ENCODE measurements at regions not wholly inside any gene's neighbourhood (a gene's known extent, or its start where the extent isn't known, plus 50 kb on each side); places are given as distances from the start of the nearest gene placed in this dataset.

GRCh38 chr6:12458558-12458957 lies 168.4 kb downstream of the EDN1 start:
- Histone ChIP-seq H3K27me3 (ENCODE audit: control insufficient read depth, insufficient read depth, low read length) (no peaks in the 10 kb centered on the region), H3K9me3 (ENCODE audit: control insufficient read depth, insufficient read depth, low read depth, low read length) (no peaks in the 10 kb centered on the region), H3K9ac (ENCODE audit: insufficient read depth, low read length) (no peak overlapping the region), H3K4me2 (ENCODE audit: extremely low read depth, insufficient read depth, low read length) (no peak overlapping the region), H4K20me1 (ENCODE audit: control insufficient read depth, extremely low read depth, insufficient read depth, low read length) (no peaks in the 10 kb centered on the region), H3K79me2 (ENCODE audit: control insufficient read depth, insufficient read depth, low read length) (no peaks in the 10 kb centered on the region), H3K4me1 (ENCODE audit: control insufficient read depth, extremely low read depth, insufficient read depth, low read length) (no peaks in the 10 kb centered on the region), H3K4me3 (replicated peaks in 1 of 4; ENCODE audit: control extremely low read depth in 1 of 4, insufficient read depth in 1 of 4, low read depth in 3 of 4, low read length in 4 of 4) (no peak overlapping the region), H2AFZ (ENCODE audit: low read length) (no peak overlapping the region), H3K36me3 (ENCODE audit: control insufficient read depth, insufficient read depth, low read length) (no peaks in the 10 kb centered on the region), H3K27ac (ENCODE audit: insufficient read depth, low read length) (no peak overlapping the region)
- TF ChIP-seq CTCF (conservative IDR thresholded peaks at IDR 0.05 in 1 of 2, IDR thresholded peaks at IDR 0.05 in 1 of 2; ENCODE audit: low read depth in 1 of 2, low read length in 2 of 2) = no peak
- no peak for TF ChIP-seq EZH2 (IDR thresholded peaks at IDR 0.05; ENCODE audit: low read length, missing control alignments)
- DNase-seq (ENCODE audit: low read depth in 2 of 2) = no peak

GRCh38 chr6:12459945-12460661 lies 169.9 kb downstream of the EDN1 start:
- no peak for DNase-seq (ENCODE audit: low read depth in 2 of 2)

More at GRCh38 chr6:12459945-12460661, 169.9 kb downstream of the EDN1 start:
- H3K27ac ChIP-seq (ENCODE audit: insufficient read depth, low read length) = no peak overlapping the region
- no peaks in the 10 kb centered on the region for H3K79me2 ChIP-seq (ENCODE audit: control insufficient read depth, insufficient read depth, low read length)
- no peak overlapping the region for H2AFZ ChIP-seq (ENCODE audit: low read length)
- no peaks in the 10 kb centered on the region for H3K27me3 ChIP-seq (ENCODE audit: control insufficient read depth, insufficient read depth, low read length)
- no peaks in the 10 kb centered on the region for H3K4me1 ChIP-seq (ENCODE audit: control insufficient read depth, extremely low read depth, insufficient read depth, low read length)
- no peak overlapping the region for H3K9ac ChIP-seq (ENCODE audit: insufficient read depth, low read length)
- no peak for TF ChIP-seq CTCF (conservative IDR thresholded peaks at IDR 0.05 in 1 of 2, IDR thresholded peaks at IDR 0.05 in 1 of 2; ENCODE audit: low read depth in 1 of 2, low read length in 2 of 2)
- TF ChIP-seq EZH2 (IDR thresholded peaks at IDR 0.05; ENCODE audit: low read length, missing control alignments) = no peak
- H3K4me2 ChIP-seq (ENCODE audit: extremely low read depth, insufficient read depth, low read length) = no peak overlapping the region
- H4K20me1 ChIP-seq (ENCODE audit: control insufficient read depth, extremely low read depth, insufficient read depth, low read length) = no peaks in the 10 kb centered on the region
- no peaks in the 10 kb centered on the region for H3K36me3 ChIP-seq (ENCODE audit: control insufficient read depth, insufficient read depth, low read length)
- no peaks in the 10 kb centered on the region for H3K9me3 ChIP-seq (ENCODE audit: control insufficient read depth, insufficient read depth, low read depth, low read length)
- no peak overlapping the region for H3K4me3 ChIP-seq (replicated peaks in 1 of 4; ENCODE audit: control extremely low read depth in 1 of 4, insufficient read depth in 1 of 4, low read depth in 3 of 4, low read length in 4 of 4)

Data from fibroblast of lung (primary cell).